CD1c-positive myeloid dendritic cell (primary cell): ENCODE measurements at regions not wholly inside any gene's neighbourhood (a gene's known extent, or its start where the extent isn't known, plus 50 kb on each side); places are given as distances from the start of the nearest gene placed in this dataset.

Experiments used
- DNase-seq: peaks from one replicate; pipeline ENCODE4 v3.0.0-alpha.2; 2016; ENCODE audit errors: extremely low spot score

GRCh38 chr11:129324533-129325175 is 51.0 kb upstream of the BARX2 start:
- no peak for DNase-seq

- DNase-seq = peak; percentile 78
Measured at GRCh38 chr11:129323896-129324502, 51.6 kb upstream of the BARX2 start.

GRCh38 chr11:129322941-129323340 is 52.7 kb upstream of the BARX2 start:
- no peak for DNase-seq

GRCh38 chr11:129321076-129321475 is 54.6 kb upstream of the BARX2 start:
- no peak for DNase-seq

- peak; percentile 7 for DNase-seq
Measured at GRCh38 chr11:129320494-129320893, 55.2 kb upstream of the BARX2 start.

- DNase-seq = no peak
Measured at GRCh38 chr11:129319751-129320150, 55.9 kb upstream of the BARX2 start.

- DNase-seq = no peak
Measured at GRCh38 chr11:129319201-129319600, 56.4 kb upstream of the BARX2 start.

- no peak for DNase-seq
Measured at GRCh38 chr11:129317571-129317970, 58.1 kb upstream of the BARX2 start.

GRCh38 chr11:129316781-129317180 is 58.9 kb upstream of the BARX2 start:
- no peak for DNase-seq

GRCh38 chr11:129315781-129316579 is 59.7 kb upstream of the BARX2 start:
- DNase-seq = no peak

- peak; percentile 76 for DNase-seq
Measured at GRCh38 chr11:129314371-129314770, 61.3 kb upstream of the BARX2 start.

GRCh38 chr11:129313541-129314297 is 61.9 kb upstream of the BARX2 start:
- no peak for DNase-seq

GRCh38 chr11:129312730-129313503 is 62.7 kb upstream of the BARX2 start:
- no peak for DNase-seq

- DNase-seq = no peak
Measured at GRCh38 chr11:129308241-129308865, 67.3 kb upstream of the BARX2 start.

- DNase-seq = no peak
Measured at GRCh38 chr11:129307162-129307561, 68.5 kb upstream of the BARX2 start.

GRCh38 chr11:129302386-129303101 is 73.1 kb upstream of the BARX2 start:
- no peak for DNase-seq

- DNase-seq = no peak
Measured at GRCh38 chr11:129300099-129300498, 75.5 kb upstream of the BARX2 start.

GRCh38 chr11:129298988-129299387 is 76.7 kb upstream of the BARX2 start:
- DNase-seq = no peak

GRCh38 chr11:129295746-129296145 is 79.9 kb upstream of the BARX2 start:
- no peak for DNase-seq

GRCh38 chr11:129292771-129293170 is 82.9 kb upstream of the BARX2 start:
- DNase-seq = no peak
